Omental fat pad (tissue), 3 donors: ENCODE measurements at regions not wholly inside any gene's neighbourhood (a gene's known extent, or its start where the extent isn't known, plus 50 kb on each side); places are given as distances from the start of the nearest gene placed in this dataset.

Source experiments
- ATAC-seq: fragments of 150-250 bp; one replicate; pipeline ENCODE4 v1.9.1; 2016; ENCODE audit warnings: mild to moderate bottlenecking, moderate library complexity; ENCODE audit not compliant: low FRiP score
- DNase-seq: peaks from one replicate; pipeline ENCODE4 v3.0.0-alpha.2; 2019; ENCODE audit warnings: low spot score
- TF ChIP-seq, protein P1 (sequence below), 3 donors: fragments of 450-650 bp; IDR thresholded peaks; one replicate each; pipeline ENCODE4 v1.5.1; 2016 to 2017; ENCODE audit warnings: antibody characterized with exemption in 3 of 3, mild to moderate bottlenecking in 3 of 3, moderate library complexity in 2 of 3

DNA sequence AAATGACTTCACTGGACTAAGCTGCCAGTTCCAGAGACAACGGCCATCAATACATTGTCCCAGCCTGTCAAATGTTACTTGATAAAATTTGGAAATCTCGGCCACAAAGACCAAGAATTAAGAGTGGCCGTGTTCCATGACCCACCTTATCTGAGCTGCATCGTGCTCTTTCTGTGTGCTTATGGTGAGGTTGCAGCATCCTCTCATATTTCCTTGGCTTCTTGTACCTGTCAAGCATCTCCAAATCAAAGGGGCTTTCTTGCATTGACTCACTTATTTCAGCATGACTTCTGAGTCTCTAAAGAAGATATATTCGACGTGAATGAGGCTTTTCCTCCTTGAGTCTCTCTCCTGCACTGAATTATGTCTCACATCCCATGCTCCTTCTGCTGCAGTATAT is 421.7 kb downstream of the MCTP2 start:
- TF ChIP-seq, protein P1, sequence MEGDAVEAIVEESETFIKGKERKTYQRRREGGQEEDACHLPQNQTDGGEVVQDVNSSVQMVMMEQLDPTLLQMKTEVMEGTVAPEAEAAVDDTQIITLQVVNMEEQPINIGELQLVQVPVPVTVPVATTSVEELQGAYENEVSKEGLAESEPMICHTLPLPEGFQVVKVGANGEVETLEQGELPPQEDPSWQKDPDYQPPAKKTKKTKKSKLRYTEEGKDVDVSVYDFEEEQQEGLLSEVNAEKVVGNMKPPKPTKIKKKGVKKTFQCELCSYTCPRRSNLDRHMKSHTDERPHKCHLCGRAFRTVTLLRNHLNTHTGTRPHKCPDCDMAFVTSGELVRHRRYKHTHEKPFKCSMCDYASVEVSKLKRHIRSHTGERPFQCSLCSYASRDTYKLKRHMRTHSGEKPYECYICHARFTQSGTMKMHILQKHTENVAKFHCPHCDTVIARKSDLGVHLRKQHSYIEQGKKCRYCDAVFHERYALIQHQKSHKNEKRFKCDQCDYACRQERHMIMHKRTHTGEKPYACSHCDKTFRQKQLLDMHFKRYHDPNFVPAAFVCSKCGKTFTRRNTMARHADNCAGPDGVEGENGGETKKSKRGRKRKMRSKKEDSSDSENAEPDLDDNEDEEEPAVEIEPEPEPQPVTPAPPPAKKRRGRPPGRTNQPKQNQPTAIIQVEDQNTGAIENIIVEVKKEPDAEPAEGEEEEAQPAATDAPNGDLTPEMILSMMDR (IDR thresholded peaks at IDR 0.05): no peak
- ATAC-seq (no peak), DNase-seq (no peak)

DNA sequence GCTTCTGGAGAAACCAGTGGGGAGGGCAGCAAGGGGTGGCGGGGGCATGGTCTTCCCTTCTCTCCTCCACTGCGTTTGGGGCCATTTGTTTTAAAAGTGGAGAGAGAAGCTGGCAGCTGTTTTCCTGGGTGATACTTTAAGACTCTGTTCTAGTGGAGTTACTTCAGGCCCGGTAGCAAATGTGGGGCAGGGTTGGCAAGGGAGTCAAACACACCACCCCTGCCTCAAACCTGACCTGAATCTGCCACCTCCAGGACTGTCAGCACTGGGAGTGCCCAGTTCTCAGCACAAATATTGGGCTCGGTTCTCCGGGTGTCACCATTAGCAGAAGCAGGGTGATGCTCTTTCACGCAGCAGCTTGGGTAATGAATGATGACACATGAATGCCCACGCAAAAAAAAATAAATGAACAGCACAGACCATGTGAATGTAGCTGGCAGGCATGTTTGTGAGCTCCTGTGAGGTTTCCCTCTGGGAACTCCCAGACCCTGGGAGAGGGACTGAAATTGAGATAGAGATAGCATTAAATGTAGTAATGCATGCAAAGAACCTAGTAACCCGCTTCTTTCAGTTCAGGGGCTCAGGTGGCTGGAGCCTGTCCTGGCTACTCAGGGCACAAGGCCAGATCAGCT is 424.0 kb downstream of the MCTP2 start:
- TF ChIP-seq, protein P1 (IDR thresholded peaks at IDR 0.05): no peak
- no peak for DNase-seq
- no peak for ATAC-seq

DNA sequence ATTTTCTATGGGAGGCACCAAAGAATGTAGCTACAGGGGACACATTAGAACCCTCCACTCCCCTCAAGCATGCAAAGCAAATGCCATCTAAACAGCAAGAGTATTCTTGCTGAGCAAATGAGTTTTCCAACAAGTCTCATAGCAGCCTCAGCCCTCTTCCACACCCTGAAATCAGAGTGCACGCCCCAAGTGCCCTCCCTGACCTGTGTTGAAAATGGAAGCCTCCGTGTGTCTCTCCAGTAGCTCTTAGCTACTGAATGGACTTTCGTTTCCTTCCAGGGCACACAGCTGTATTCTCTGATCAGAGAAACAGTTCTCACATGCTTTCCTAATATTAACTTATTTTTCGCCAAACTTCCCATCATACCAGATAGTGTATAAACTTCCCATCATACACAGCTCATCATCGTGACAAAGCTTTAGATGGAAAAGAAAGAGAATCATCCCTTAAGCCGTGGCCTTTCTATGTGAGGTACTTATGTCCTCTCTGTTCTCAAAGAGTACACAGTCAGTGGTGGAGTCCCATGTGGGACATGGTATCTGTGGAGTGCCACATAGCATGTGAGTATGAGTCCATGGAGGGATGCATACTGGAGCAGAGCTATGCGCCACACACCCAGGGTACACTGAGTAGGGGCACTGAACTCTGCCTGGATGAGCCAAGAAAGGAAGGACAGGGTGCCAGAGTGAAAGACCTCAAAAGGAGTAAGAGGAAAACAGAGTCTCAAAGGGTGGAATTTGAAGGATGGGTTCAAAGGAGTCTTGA is 434.5 kb downstream of the MCTP2 start:
- ATAC-seq: no peak
- TF ChIP-seq, protein P1 (IDR thresholded peaks at IDR 0.05): no peak
- DNase-seq: no peak

DNA sequence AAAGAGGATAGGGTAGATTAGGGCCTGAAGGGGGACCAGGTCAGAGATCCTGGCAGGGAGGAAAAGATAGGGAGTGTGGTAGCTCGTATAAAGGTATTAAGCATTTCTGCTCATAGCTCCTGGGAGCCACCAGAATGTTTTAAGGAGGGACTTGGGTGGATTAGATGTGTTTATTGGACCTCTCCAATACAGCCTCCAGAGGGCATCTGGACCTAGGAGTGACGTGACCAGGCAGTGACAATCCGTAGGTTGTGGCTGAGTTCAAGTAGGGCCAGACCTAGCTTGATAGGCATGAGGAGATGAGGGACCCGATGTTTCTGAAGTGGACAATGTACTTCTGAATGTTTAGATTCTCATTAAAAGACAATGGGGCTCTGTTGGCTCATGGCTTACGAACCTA is 435.2 kb downstream of the MCTP2 start:
- no peak for DNase-seq
- no peak for ATAC-seq
- TF ChIP-seq, protein P1 (IDR thresholded peaks at IDR 0.05): no peak

DNA sequence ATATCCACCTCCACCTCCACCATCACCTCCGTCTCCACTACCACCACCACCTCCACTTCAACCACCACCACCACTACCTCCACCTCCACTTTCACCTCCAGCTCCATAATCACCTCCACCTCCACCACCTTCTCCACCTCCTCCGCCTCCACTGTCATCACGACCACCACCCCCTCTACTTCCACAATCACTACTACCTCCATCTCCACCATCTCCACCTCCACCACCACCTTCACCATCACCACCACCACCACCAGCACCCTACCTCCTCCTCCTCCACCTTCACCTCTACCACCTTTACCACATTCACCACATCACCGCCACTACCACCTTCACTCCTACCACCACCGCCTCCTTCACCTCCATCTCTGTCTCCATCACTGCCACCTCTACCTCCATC is 435.7 kb downstream of the MCTP2 start:
- ATAC-seq: no peak
- TF ChIP-seq, protein P1 (IDR thresholded peaks at IDR 0.05): no peak
- DNase-seq: no peak

DNA sequence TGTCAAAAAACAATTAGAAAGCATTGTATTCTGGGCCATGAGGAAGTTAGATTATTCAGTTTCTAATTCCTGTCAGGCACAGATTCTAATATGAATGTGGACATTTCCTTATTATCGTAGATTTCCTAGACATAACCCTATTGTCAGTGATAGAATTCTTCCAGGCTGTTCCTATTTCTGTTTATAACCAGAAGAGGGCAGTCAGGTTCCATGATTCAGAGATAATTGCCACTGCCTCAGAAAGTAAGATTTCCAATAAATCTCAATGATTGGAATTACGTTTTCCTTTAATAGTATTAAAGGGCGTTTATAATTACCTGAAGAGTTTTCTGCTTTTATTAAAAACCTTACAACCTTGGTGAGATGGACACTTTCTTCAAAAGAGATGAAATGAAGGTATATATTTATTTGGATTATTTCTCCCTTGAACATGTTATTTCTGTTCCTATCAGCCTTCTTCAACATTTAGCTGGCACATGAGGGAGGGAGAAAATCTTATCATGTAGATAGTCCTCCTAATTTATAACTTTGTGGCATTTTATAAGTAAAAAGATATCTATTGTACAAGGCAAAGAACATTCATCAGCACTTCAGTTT is 439.2 kb downstream of the MCTP2 start:
- no peak for ATAC-seq
- DNase-seq: no peak
- TF ChIP-seq, protein P1 (IDR thresholded peaks at IDR 0.05): peak in 1 of 3 donors; percentile 32
